ENCODE measurements at regions not wholly inside any gene's neighbourhood (a gene's known extent, or its start where the extent isn't known, plus 50 kb on each side); places are given as distances from the start of the nearest gene placed in this dataset.
A peak's percentile ranks its signal among the peaks of the same experiment; 100 is the strongest.

DNA sequence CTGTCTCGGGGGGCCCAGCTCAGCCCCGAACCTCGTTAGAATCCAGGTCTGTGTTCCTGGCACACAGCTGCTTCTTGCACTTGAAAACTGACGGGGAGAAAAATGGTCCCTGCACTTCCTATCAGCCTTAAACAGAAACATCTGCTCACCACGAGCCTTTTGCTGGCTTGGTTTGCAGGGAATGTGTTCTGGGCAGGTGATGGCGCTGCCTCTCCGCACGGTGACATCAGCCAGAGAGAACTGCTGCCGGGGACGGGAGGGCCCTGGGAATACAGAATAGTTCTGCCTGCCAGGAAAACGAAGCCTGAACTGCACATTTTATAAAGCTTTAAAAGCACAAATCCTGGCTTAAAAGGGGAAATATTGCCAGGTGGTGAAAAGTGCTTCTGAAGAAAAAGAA lies 622.5 kb downstream of the TYW1 start:
- Histone ChIP-seq H3K9me3 (no peaks in the 10 kb centered on the region), H3K4me1 (peaks cover 0 to 3% (median 0%) of the 10 kb centered on the region in 3 donors), H3K36me3 (no peaks in the 10 kb centered on the region), H3K27ac (no peak overlapping the region), H3K27me3 (peaks cover 0 to 60% (median 0%) of the 10 kb centered on the region in 4 donors), H3K4me3 (no peak overlapping the region)
- WGBS, 2 donors, result 10 to 18% methylated on average over 4 to 9 of the region's 11 CpGs
- TF ChIP-seq, protein P1, sequence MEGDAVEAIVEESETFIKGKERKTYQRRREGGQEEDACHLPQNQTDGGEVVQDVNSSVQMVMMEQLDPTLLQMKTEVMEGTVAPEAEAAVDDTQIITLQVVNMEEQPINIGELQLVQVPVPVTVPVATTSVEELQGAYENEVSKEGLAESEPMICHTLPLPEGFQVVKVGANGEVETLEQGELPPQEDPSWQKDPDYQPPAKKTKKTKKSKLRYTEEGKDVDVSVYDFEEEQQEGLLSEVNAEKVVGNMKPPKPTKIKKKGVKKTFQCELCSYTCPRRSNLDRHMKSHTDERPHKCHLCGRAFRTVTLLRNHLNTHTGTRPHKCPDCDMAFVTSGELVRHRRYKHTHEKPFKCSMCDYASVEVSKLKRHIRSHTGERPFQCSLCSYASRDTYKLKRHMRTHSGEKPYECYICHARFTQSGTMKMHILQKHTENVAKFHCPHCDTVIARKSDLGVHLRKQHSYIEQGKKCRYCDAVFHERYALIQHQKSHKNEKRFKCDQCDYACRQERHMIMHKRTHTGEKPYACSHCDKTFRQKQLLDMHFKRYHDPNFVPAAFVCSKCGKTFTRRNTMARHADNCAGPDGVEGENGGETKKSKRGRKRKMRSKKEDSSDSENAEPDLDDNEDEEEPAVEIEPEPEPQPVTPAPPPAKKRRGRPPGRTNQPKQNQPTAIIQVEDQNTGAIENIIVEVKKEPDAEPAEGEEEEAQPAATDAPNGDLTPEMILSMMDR (IDR thresholded peaks at IDR 0.05), result no peak
- no peak for TF ChIP-seq POLR2A (IDR thresholded peaks at IDR 0.05)
- no peak for DNase-seq
- intact Hi-C loops (cut with DNase I), result no loop called here

DNA sequence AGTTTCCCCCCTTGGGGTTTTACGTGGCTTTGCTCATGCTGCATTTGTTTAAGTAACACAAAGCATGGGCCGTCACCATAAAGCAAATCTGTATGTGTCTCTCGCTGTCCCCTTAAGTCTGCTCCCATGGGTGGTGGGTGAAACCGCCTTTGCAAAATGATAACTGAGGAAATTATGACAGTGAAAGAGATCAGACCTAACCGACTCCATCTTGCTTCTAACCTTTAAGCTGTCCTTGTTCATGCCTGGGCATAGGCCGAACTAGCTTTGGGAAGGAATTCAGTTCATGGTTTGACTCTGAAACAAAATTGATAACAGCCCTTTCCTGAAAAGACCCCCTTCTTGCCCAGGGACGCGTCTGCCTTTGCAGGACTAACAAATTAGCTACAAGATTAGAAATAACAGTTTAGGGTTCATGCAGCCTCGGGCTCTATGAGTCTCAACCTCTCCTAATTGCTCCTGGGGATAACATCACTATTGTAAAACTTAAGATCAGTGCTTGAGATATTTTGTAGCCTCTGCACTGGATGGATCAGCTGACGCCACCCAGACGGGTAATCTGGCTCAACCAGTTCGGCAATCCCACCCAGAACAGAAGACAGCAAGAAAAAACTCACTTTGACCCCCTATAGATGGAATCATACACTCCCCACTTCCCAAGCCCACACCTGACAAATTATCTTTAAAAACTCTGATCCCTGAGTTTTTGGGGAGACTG lies 623.7 kb downstream of the TYW1 start:
- WGBS, 2 donors, result 60 to 66% methylated on average over 12 of the region's 12 CpGs
- Histone ChIP-seq H3K27me3 (peaks cover 0 to 64% (median 0%) of the 10 kb centered on the region in 4 donors), H3K9me3 (no peaks in the 10 kb centered on the region), H3K36me3 (no peaks in the 10 kb centered on the region), H3K4me1 (peaks cover 0 to 6% (median under 1%) of the 10 kb centered on the region in 3 donors), H3K27ac (no peak overlapping the region), H3K4me3 (no peak overlapping the region)
- TF ChIP-seq POLR2A (IDR thresholded peaks at IDR 0.05), result no peak
- TF ChIP-seq, protein P1 (IDR thresholded peaks at IDR 0.05), result no peak
- intact Hi-C loops (cut with DNase I), result no loop called here
- DNase-seq, result no peak

DNA sequence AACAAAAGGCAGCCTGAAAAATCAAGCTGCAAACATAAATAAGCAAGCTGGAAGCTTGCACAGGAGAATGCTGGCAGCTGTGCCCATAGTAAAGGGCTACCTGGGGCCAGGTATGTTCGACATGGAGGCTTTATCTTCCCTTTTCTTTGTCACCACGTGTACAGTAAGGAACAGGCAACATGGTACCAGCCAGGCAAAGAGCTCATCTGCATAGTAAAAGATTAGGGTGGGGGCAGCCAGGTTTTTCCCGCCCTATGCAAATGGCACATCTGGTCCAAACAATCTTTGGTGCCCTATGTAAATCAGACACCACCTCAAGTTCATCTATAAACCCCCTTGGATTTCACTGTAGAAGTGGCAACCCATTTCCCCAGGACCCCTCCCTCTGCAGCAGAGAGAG lies 625.1 kb downstream of the TYW1 start:
- Histone ChIP-seq H3K9me3 (no peaks in the 10 kb centered on the region), H3K4me1 (peaks cover 0 to 9% (median 3%) of the 10 kb centered on the region in 3 donors), H3K27ac (no peak overlapping the region), H3K4me3 (no peak overlapping the region), H3K36me3 (no peaks in the 10 kb centered on the region), H3K27me3 (peaks cover 0 to 64% (median 0%) of the 10 kb centered on the region in 4 donors)
- no peak for DNase-seq
- WGBS, 2 donors, result 43 to 52% methylated on average over 3 of the region's 3 CpGs
- intact Hi-C loops (cut with DNase I), result no loop called here
- TF ChIP-seq, protein P1 (IDR thresholded peaks at IDR 0.05), result no peak
- TF ChIP-seq POLR2A (IDR thresholded peaks at IDR 0.05), result no peak

DNA sequence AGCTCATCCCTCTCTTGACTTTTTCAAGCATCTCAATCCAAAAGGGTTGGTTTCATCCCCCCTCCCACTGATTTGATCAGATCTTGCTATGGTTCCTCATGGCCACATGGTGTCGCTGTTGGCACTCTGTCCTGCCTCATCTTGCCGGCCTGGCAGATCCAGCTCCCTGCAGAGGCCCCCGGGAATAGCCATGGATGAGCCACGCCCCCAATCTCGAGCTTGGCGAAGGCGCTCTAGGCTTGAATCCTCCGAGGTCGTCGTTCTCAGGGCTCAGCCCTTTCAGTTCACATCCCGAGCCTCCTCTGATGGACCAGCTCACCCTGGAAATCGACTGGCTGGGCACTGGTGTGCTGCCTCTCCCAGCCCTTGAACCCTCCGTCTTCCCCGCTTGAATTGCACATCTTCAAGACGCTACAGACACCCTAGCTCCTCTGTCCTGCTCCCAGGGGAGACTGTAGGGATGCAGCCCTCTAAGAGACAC lies 628.7 kb downstream of the TYW1 start:
- peaks cover 0 to 6% (median 3%) of the 10 kb centered on the region in 3 donors for H3K4me1 ChIP-seq
- WGBS, 2 donors, result 6 to 11% methylated on average over 13 to 14 of the region's 15 CpGs
- TF ChIP-seq POLR2A (IDR thresholded peaks at IDR 0.05), result no peak
- TF ChIP-seq, protein P1 (IDR thresholded peaks at IDR 0.05), result peak; percentile 43 to 81 (median 70)
- H3K9me3 ChIP-seq, result no peaks in the 10 kb centered on the region
- H3K27ac ChIP-seq, result no peak overlapping the region
- intact Hi-C loops (cut with DNase I), result no loop called here
- no peaks in the 10 kb centered on the region for H3K36me3 ChIP-seq
- H3K27me3 ChIP-seq, result peaks cover 0 to 40% (median 0%) of the 10 kb centered on the region in 4 donors
- H3K4me3 ChIP-seq, result peak overlapping the region in 2 of 4 donors; percentile 22 to 50
- no peak for DNase-seq

DNA sequence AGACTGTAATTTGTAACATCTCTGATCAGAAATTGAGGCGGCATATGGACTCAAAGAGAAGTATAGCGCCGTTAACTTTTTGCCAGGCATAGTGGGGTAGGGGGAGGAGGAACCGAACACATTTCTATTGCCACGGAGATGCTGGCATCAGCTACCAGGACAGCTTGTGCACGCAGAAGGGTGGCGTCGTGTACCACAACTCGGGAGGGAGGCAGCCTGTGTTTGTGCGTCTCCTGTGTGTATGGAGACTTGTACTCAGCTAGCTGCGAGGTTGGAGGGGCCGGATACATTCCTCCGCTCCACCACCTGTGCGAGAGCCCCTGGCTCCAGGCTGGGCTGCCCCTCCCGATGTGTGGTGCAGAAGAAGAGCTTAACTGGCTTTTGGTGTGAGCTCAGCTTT lies 634.8 kb downstream of the TYW1 start:
- Histone ChIP-seq H3K27ac (no peak overlapping the region), H3K36me3 (no peaks in the 10 kb centered on the region), H3K4me1 (no peaks in the 10 kb centered on the region), H3K27me3 (peaks cover 0 to 5% (median 0%) of the 10 kb centered on the region in 4 donors), H3K9me3 (no peaks in the 10 kb centered on the region), H3K4me3 (no peak overlapping the region)
- intact Hi-C loops (cut with DNase I), result no loop called here
- TF ChIP-seq POLR2A (IDR thresholded peaks at IDR 0.05), result no peak
- TF ChIP-seq, protein P1 (IDR thresholded peaks at IDR 0.05), result no peak
- DNase-seq, result no peak
- whole genome bisulfite sequencing, 2 donors, result 22 to 63% methylated on average over 3 to 15 of the region's 15 CpGs
